HFFc6 (cell line): ENCODE measurements at regions not wholly inside any gene's neighbourhood (a gene's known extent, or its start where the extent isn't known, plus 50 kb on each side); places are given as distances from the start of the nearest gene placed in this dataset.

ENCODE experiments used
- DNase-seq: peaks from one replicate; pipeline ENCODE4 v3.0.0-alpha.2; 2018
- H3K27ac Mint-ChIP-seq: 2 replicates; pipeline ENCODE4 v1.8.0; 2020; ENCODE audit warnings: mild to moderate bottlenecking, mixed read lengths
- H3K27me3 Mint-ChIP-seq: 2 replicates; pipeline ENCODE4 v1.8.0; 2021; ENCODE audit warnings: mild to moderate bottlenecking, moderate library complexity, mixed read lengths; ENCODE audit not compliant: insufficient read depth
- H3K36me3 Mint-ChIP-seq: 2 replicates; pipeline ENCODE4 v1.8.0; 2021; ENCODE audit warnings: low read depth, mixed read lengths
- H3K4me1 Mint-ChIP-seq: 2 replicates; pipeline ENCODE4 v1.8.0; 2020; ENCODE audit warnings: low read depth, mixed read lengths
- H3K4me3 Mint-ChIP-seq: 2 replicates; pipeline ENCODE4 v1.8.0; 2020; ENCODE audit warnings: mild to moderate bottlenecking, moderate library complexity, mixed read lengths
- H3K9me3 Mint-ChIP-seq: 2 replicates; pipeline ENCODE4 v1.8.0; 2020; ENCODE audit warnings: mild to moderate bottlenecking, mixed read lengths
- CTCF ChIP-seq: fragments of 200-600 bp; sonication (generic); IDR thresholded peaks from 2 replicates; pipeline ENCODE4 v1.5.0; 2021; ENCODE audit warnings: antibody characterized with exemption, mild to moderate bottlenecking

- Mint-ChIP-seq H3K36me3 (no peaks in the 10 kb centered on the region), H3K27ac (no peak overlapping the region), H3K4me3 (no peak overlapping the region), H3K9me3 (no peaks in the 10 kb centered on the region), H3K27me3 (peaks cover 7% of the 10 kb centered on the region), H3K4me1 (no peaks in the 10 kb centered on the region)
- no peak for TF ChIP-seq CTCF
- DNase-seq, result no peak
These were observed 528.7 kb upstream of the TRPC7 start for GRCh38 chr5:136894070-136894469.

- no peaks in the 10 kb centered on the region for H3K36me3 Mint-ChIP-seq
- H3K27me3 Mint-ChIP-seq, result peaks cover 15% of the 10 kb centered on the region
- H3K9me3 Mint-ChIP-seq, result no peaks in the 10 kb centered on the region
- no peak overlapping the region for H3K4me3 Mint-ChIP-seq
- TF ChIP-seq CTCF, result no peak
- H3K4me1 Mint-ChIP-seq, result no peaks in the 10 kb centered on the region
- no peak overlapping the region for H3K27ac Mint-ChIP-seq
- DNase-seq, result no peak
These were observed 526.7 kb upstream of the TRPC7 start for GRCh38 chr5:136892000-136892399.

- no peaks in the 10 kb centered on the region for H3K9me3 Mint-ChIP-seq
- H3K27ac Mint-ChIP-seq, result no peak overlapping the region
These were observed 526.0 kb upstream of the TRPC7 start for GRCh38 chr5:136891175-136891972.

GRCh38 chr5:136890431-136891148, 525.2 kb upstream of the TRPC7 start:
- no peaks in the 10 kb centered on the region for H3K36me3 Mint-ChIP-seq
- no peak for TF ChIP-seq CTCF
- H3K27me3 Mint-ChIP-seq, result peaks cover 17% of the 10 kb centered on the region
- no peak for DNase-seq
- no peaks in the 10 kb centered on the region for H3K9me3 Mint-ChIP-seq
- no peaks in the 10 kb centered on the region for H3K4me1 Mint-ChIP-seq
- no peak overlapping the region for H3K4me3 Mint-ChIP-seq
- no peak overlapping the region for H3K27ac Mint-ChIP-seq

More at GRCh38 chr5:136891175-136891972, 526.0 kb upstream of the TRPC7 start:
- Mint-ChIP-seq H3K4me3 (no peak overlapping the region), H3K27me3 (peaks cover 17% of the 10 kb centered on the region), H3K36me3 (no peaks in the 10 kb centered on the region), H3K4me1 (no peaks in the 10 kb centered on the region)
- TF ChIP-seq CTCF, result peak; percentile 36; the same call in 1 of the 2 replicates
- DNase-seq, result no peak

GRCh38 chr5:136886608-136887007, 521.3 kb upstream of the TRPC7 start:
- no peak overlapping the region for H3K27ac Mint-ChIP-seq
- H3K9me3 Mint-ChIP-seq, result no peaks in the 10 kb centered on the region
- TF ChIP-seq CTCF, result no peak
- no peak for DNase-seq
- no peaks in the 10 kb centered on the region for H3K4me1 Mint-ChIP-seq
- peaks cover 24% of the 10 kb centered on the region for H3K27me3 Mint-ChIP-seq
- no peak overlapping the region for H3K4me3 Mint-ChIP-seq
- H3K36me3 Mint-ChIP-seq, result no peaks in the 10 kb centered on the region
